ENCODE measurements at regions not wholly inside any gene's neighbourhood (a gene's known extent, or its start where the extent isn't known, plus 50 kb on each side); places are given as distances from the start of the nearest gene placed in this dataset.
"Not testable (repeated sequence)": the region's sequence is repeated elsewhere in the genome, so short reads cannot be mapped to it uniquely, and the experiment has no call there.

DNA sequence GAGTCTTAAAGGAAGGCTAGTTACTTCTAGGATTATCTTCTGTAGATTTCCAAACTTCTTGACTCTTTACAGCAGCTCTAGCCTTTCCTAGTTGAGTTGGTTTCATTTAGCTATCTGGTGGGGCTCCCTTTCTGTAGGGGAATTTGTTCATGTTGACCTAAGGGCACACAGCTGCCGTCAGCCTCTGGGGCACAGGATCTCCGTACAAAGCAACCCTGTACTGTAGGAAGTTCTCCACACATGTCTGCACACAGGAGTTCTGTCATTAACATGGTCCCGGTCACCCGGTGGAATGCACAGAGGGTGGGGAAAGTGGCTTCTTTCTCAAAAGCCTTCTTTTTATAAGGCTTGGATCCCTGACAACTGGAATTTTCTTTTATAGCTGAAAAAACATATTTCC lies 88.7 kb upstream of the TNIK start:
- no peak for DNase-seq

DNA sequence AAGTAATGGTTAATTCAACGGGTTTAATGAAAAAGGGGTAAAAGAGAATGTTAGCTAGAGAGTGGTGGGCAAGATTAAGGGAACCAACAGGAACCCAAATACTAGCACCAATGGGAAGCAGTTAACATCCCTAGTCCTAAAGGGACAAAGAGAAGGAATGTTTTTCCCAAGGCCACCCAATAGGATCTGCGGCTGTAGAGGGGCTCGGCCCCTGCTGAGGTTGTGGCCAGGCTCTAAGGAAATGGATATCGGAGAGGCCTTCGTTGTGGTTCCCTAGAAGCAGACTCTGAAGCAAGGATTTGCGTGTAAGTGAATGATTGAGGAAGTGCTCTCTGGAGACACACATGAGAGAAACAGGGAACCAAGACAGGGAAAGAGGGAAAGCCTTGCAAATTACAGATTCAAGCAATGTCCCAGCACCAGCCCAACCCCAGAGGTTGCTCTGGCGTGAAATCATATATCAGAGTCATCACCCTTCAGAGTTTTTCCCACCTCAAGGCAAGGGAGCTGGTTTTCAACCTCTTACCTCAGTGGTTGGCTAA lies 83.6 kb upstream of the TNIK start:
- DNase-seq = no peak

DNA sequence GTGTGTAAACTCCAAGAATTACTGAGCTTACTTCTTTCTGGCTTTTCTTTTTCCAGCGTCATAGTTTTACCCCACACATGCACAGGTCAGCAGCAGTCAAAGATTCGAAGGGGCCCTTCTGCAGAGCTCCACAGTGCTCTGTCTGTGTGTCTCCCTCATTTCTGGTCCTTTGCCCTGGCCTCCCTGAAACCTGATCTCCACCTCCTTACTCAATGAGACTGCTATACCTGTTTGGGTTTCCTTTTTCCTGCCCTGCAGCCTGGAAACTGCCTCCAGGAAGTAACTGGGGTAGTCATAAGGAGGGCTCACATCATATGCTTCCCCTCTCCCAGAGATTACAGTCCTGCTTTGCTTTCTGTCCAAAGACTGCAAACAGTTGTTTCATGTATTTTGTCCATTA lies 82.8 kb upstream of the TNIK start:
- no peak for DNase-seq

DNA sequence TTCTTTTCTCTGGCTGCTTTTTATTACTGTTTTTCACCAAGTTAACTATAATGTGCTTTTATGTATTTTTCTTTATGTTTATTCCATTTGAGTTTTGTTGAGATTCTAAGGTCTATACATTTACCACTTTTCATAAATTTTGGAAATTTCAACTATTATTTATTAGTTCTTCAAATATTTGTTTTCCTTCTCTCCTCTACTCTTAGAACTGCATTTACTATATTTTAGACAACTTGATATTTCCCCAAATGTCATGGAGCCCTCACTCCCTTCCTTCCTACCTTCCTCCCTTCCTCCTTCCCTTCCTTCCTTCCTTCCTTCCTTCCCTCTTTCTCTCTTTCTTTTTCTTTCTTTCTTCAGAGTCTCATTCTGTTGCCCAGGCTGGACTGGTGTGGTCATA lies 81.4 kb upstream of the TNIK start:
- DNase-seq = no peak

DNA sequence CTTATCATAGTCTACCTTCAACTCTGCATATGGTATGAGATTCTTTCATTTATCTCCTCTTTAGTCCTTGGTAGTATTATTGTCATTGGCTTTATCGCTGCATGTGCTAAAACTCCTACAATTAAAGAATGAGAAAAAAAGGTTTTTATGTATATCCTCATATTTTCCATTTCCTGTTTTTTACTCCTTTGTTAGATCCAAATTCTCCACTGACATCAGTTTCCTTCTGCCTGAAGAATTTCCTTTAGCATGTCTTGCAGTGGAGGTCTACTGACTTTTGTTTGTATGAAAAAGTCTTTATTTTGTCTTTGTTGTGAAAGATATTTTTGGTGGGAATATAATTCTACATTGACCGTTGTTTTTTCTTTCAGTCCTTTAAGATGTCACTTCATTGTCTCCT lies 81.0 kb upstream of the TNIK start:
- no peak for DNase-seq

DNA sequence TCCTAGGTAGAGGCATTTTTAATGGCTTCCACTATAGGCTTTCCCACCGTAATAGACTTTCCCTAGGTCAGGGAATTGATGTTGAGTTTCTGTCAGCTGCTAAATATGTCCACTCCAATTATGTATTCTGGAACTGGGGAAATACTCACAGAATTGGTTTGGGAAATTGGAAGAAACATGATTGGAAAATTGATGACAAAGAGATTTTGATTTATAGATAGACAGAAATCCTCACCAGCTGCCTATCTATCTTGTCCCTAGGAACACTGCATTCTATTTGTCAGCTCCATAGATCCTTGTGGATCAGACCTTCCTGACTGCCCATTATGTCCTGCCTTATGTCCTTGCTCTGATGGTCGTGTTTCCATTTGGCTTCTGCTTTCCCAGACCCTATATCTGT lies 75.6 kb upstream of the TNIK start:
- no peak for DNase-seq

DNA sequence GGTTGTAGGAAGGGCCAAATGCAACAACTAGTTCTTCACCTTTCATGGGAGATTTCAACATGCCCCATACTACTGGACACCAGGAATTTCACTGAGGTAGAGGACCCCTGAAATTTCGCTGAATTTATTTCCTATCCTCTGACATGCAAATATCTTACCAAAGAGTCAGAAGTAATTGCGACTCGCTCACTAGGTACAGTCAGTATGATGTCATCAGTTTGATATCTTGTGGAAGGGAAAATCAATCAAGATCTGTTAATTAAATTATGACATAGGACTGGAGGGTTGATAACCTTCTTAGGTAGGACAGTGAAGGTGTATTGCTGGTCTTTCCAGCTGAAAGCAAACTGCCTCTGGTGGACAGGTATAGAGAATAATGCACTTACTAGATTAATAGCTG lies 74.9 kb upstream of the TNIK start:
- no peak for DNase-seq

DNA sequence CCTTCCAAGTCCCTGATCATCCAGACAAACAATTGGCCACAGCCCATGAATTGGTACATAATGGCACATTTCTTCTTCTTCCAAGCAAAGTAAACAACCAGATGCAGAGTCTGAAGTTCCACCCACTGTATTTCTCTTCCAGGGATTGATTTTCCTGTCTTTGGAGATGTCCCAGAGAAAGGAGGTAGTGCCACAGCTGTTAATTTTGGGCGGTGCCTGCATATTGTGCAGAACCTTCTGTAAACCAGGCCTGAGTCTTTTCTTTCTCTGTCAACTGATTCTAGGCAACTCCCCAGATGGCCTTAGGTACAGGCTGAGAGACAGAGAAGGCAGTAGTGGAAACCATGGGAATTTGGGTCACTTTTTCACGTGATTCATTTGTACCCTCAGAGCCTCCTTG lies 73.5 kb upstream of the TNIK start:
- DNase-seq = no peak

DNA sequence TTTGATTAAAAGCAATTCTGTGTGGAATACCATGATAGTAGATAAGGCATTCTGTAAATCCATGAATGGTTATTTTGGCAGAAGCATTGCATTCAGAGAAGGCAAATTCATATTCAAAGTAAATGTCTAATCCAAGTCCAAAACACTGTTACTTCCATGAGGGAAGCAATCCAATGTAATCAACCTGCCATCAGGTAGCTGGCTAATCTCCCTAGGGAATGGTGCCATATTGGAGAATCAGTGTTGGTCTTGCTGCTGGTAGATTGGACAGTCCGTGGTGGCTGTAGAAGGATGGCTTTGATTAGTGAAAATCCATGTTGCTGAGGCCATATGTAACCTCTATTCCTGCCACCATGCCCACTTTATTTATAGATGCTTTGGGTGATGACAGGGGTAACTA lies 72.1 kb upstream of the TNIK start:
- no peak for DNase-seq

DNA sequence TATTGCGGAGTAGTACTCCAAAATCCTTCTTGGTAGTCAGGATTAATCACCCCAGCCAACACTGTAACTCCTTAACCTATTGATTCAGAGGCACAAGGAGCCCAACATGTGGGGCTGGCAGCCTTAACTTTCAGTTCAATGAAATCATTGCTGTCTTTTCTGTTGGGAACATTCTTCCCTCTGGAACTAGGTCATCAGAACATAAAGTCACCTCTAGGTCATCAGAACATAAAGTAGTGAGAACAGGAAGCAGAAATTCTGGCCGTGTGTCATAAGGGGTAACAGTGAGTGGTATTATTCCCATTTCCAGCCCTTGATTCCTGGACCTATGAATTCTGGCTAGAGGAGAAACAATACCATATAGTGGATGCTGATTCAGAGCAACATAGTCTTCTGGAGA lies 71.5 kb upstream of the TNIK start:
- DNase-seq = no peak

DNA sequence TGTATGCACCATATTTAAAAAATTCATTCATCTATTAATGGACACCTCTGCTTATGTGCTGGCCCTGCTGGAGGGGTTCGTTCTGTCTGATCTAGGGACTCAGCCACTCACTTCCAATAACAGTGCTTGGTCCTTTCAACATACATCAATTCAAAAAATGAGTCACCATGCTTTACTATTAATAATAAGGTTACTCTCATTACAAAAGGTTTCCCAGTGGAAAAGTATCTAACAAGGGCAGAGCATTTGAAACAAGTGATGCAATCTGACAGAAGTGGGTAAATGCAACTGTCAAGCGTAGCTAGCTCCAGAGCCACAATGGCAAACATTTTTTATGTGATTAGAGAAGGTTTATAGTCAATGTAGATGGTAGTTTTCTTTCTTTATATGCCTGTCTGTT lies 67.9 kb upstream of the TNIK start:
- peak; percentile 25 for DNase-seq

DNA sequence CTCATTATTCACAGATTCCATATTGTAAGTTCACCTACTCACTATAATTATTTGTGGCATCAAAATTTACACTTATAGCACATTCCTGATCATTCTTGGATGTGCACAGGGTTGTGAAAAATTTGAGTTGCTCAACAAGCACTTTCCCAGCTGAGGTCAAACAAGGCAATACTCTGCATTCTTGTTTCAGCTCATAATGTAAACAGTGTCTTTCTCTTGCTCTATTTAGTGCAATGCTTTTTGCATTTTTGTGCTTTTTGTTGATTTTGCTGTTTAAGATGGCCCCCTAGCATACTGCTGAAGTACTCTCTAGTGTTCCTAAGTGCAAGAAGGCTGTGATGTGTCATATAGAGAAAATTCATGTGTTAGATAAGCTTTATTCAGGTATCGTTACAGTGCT lies 66.7 kb upstream of the TNIK start:
- peak; percentile 86 for DNase-seq

DNA sequence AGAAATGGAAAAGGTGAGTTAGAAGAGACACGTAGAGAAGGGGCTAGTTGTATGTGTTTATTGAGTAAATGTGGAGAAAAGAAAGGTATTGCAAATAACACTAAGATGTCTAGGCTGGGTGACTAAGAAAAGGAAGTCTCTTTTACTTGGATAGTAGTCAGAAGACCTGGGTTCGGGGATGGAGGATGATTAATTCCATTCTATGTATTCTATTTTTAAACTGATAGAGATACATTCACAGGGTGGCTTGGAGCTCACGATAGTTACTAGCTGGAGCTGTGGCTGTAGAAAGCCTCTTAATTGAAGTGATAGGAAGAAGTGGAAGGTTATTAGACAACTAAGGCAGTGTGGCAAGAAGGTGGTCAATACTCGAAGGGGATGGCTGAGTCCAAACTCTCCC lies 65.9 kb upstream of the TNIK start:
- peak; percentile 79 for DNase-seq

DNA sequence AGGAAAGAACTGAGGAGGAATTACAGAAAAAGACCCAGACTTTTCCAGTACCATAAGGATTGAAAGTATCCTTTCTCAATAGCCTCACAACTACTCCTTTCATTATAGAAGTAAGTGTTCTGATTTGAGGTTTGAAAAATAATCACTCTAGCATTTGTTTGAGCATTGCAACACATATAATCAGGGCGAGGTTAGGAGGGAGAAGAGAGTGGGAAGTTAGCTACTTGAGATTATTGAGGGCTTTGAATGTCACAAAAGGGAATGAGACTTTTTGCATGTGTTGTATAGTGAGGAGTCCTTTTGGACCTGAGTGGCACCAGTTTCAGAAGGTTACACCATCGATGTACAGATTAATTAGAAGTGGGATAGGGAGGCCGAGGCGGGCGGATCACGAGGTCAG lies 65.2 kb upstream of the TNIK start:
- DNase-seq = no peak

DNA sequence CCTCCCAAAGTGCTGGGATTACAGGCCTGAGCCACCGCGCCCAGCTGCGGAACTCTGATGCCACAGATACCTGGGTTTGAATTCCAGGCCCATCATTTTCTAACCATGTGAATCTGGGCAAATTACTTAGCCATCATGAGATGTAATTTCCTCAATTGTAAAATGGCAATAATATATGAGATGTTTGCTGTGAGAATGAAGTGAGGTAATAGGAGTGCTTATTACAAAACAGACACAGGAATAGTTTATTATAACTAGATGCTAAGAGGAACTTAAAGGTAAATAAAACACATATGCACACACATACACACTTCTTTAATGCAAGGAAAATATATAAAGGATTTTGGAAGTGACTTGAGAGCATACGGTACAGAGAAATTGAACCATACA lies 64.7 kb upstream of the TNIK start:
- no peak for DNase-seq

DNA sequence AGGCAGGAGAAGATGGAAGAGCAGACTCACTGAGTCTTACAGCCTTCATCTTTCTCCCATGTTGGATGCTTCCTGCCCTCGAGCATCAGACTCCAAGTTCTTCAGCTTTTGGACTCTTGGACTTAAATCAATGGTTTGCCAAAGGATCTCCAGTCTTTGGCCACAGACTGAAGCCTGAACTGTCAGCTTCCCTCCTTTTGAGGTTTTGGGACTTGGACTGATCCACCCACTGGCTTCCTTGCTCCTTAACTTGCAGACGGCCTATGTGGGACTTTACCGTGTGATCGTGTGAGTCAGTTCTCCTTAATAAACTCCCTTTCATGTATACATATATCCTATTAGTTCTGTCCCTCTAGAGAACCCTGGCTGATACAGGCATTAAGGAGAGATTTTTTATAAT lies 62.4 kb upstream of the TNIK start:
- peak; percentile 13 for DNase-seq

DNA sequence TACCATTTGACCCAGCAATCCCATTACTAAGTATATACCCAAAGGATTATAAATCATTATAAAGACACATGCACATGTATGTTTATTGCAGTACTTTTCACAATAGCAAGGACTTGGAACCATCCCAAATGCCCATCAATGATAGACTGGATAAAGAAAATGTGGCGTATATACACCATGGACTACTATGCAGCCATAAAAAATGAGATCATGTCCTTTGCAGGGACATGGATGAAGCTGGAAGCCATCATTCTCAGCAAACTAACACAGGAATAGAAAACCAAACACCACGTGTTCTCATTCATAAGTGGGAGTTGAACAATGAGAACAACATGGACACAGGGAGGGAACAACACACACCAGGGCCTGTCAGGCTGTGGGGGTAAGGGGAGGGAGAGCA lies 59.2 kb upstream of the TNIK start:
- not testable (repeated sequence) for DNase-seq

DNA sequence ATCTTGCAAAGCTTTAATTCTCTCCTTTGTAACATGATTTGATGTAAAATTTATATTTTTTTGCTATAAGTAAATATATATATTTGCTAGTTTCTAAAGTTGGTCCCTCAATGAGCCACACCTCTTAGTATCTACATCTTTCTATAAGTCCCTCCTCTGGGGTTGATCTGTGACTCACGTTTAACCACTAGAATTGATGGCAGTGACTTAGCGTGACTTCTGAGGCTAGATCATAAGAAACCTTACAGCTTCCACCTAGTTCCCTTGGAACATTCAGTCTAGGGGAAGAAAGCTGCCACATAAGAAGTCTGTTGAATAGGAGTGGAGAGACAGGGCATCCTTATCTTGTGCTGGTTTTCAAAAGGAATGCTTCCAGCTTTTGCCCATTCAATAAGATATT lies 56.6 kb upstream of the TNIK start:
- DNase-seq = no peak

DNA sequence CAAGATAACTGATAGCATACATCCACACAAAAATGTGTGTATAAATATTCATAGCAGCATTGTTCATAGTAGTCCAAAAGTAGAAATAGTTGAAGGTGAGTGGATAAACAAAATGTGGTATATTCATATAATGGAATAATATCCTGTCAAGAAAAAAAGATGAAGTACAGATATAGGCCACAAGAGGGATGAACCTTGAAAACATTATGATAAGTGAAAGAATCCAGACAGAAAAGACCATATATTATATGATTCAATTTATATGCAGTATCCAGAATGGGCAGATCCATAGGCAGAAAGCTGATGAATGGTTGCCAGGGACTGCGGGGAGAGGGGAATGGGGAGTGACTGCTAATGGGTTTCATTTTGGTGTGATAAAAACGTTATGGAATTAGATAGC lies 54.3 kb upstream of the TNIK start:
- DNase-seq = no peak

DNA sequence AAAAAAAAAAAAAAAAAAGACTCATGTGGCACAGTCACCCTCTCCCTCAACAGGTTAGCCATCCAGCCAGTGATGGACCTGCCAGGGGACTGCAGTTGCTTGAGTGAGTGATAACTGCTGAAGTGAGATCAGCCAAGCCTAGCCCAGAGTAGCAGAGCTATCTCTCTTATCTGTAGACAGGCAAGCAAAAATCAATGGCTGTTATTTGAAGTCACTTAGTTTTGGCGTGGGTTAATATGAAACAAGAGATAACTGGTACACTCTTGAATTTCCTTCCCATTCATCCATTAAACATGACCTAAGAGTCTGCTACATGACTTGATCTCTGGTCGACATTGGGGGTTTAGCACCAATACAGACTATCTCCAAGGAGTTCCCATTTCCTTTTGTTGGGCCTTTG lies 51.2 kb upstream of the TNIK start:
- no peak for DNase-seq

Data from fibroblast of skin of right biceps (primary cell).